22Rv1 (cell line): ENCODE measurements at regions not wholly inside any gene's neighbourhood (a gene's known extent, or its start where the extent isn't known, plus 50 kb on each side); places are given as distances from the start of the nearest gene placed in this dataset.

Experiments
- H3K27ac ChIP-seq: fragments of 450-650 bp; 2 replicates; pipeline ENCODE4 v1.5.1; 2017
- CTCF ChIP-seq: fragments of 450-650 bp; IDR thresholded peaks from 2 replicates; pipeline ENCODE4 v1.5.1; 2017; ENCODE audit warnings: mild to moderate bottlenecking
- ZFX ChIP-seq: fragments of 450-650 bp; IDR thresholded peaks from 2 replicates; pipeline ENCODE4 v1.6.1; 2017; ENCODE audit warnings: antibody characterized with exemption, borderline replicate concordance

- no peak overlapping the region for H3K27ac ChIP-seq
- TF ChIP-seq CTCF (no peak), ZFX (no peak)
Observed at GRCh38 chr7:47724335-47724982, 142.5 kb upstream of the TNS3 start.

GRCh38 chr7:47722126-47722525 is 140.2 kb upstream of the TNS3 start:
- no peak overlapping the region for H3K27ac ChIP-seq
- TF ChIP-seq ZFX (no peak), CTCF (no peak)

GRCh38 chr7:47721670-47722069 is 139.8 kb upstream of the TNS3 start:
- no peak overlapping the region for H3K27ac ChIP-seq
- TF ChIP-seq CTCF, result peak; percentile 32; the same call in 1 of the 2 replicates
- no peak for TF ChIP-seq ZFX

- TF ChIP-seq CTCF, result no peak
- no peak for TF ChIP-seq ZFX
- H3K27ac ChIP-seq, result no peak overlapping the region
Observed at GRCh38 chr7:47720907-47721244, 139.0 kb upstream of the TNS3 start.

- H3K27ac ChIP-seq, result no peak overlapping the region
- TF ChIP-seq ZFX (no peak), CTCF (no peak)
Observed at GRCh38 chr7:47720141-47720906, 138.4 kb upstream of the TNS3 start.

GRCh38 chr7:47719675-47720074 is 137.8 kb upstream of the TNS3 start:
- TF ChIP-seq CTCF, result no peak
- TF ChIP-seq ZFX, result no peak
- no peak overlapping the region for H3K27ac ChIP-seq

- no peak overlapping the region for H3K27ac ChIP-seq
- TF ChIP-seq ZFX, result no peak
- TF ChIP-seq CTCF, result no peak
Observed at GRCh38 chr7:47715631-47716068, 133.7 kb upstream of the TNS3 start.
